ENCODE measurements at regions not wholly inside any gene's neighbourhood (a gene's known extent, or its start where the extent isn't known, plus 50 kb on each side); places are given as distances from the start of the nearest gene placed in this dataset.
"Not testable (repeated sequence)": the region's sequence is repeated elsewhere in the genome, so short reads cannot be mapped to it uniquely, and the experiment has no call there.

GRCh38 chr9:78172610-78173009, 63.3 kb upstream of the CEP78 start:
- intact Hi-C loops (cut with micrococcal nuclease): not testable (repeated sequence)

DNA sequence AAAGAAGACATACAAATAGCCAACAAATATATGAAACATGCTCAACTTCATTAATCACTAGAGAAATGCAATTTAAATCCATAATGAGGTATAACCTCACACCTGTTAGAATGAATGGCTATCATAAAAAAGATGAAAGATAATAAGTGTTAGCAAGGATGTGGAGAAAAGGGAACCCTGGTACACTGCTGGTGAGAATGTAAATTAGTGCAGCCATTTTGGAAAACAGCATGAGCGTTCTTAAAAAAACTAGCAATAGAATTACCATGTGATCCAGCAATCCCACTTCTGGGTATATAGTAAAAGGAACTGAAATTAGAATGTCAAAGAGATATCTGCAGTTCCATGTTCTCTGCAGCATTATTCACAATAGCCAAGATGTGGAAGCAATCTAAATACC, 64.2 kb upstream of the CEP78 start:
- intact Hi-C loops (cut with micrococcal nuclease): no loop called here

- intact Hi-C loops (cut with micrococcal nuclease): no loop called here
Observed at GRCh38 chr9:78169125-78169524, 66.8 kb upstream of the CEP78 start.

GRCh38 chr9:78167356-78167755, 68.5 kb upstream of the CEP78 start:
- intact Hi-C loops (cut with micrococcal nuclease): no loop called here

DNA sequence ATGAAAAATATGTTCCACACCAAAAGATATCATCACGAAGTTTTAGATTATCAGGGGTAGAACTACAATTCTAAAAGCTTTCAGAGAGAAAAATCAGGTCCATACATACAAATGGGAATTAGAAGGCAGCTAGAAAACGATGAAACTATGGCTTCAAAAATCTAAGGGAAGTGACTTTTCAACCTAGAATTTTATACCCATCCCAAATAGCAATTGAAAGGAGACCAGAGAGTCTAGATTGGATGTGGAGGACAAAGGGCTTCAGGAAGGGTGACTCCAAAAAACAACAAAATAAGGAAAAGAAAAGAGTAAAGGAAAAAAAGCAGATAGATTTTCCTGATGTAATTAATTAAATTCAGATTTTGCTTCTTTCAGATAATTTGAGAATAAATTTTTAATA, 72.0 kb upstream of the CEP78 start:
- intact Hi-C loops (cut with micrococcal nuclease): no loop called here

GRCh38 chr9:78158286-78158685, 77.6 kb upstream of the CEP78 start:
- intact Hi-C loops (cut with micrococcal nuclease): no loop called here

GRCh38 chr9:78150983-78151356, 84.9 kb upstream of the CEP78 start:
- intact Hi-C loops (cut with micrococcal nuclease): no loop called here

DNA sequence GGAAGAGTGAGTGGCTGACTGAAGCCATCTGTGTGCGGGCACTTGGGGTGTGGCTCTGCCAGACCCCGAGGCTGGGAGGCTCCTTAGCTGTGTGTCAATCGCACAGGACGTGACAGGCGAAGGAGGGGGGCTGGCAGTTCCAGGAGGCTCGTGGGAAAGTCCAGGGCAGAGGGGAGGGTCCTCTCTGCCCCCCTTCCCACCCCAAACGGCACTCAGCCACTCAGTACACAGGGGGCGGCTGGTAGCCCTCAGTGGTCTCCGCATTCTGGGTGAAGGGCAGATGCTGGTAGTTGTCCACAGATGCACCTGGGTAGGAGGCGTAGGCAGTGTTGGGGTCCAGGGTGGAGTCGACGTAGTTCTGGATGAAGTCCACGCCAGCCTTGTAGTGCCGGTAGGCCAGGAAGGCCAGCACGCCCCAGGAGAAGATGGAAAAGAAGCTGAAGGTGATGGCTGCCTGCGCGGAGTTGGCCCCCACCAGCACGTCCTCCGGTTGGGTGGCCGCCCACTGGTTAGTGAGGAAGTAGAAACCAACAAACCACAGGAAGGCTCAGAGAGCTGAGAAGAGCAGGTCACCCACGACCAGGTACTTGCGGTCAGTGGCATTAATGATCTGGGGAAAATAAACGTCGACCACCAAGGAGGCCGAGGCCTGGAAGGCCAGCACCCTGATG, 85.4 kb upstream of the CEP78 start:
- intact Hi-C loops (cut with micrococcal nuclease): no loop called here

GRCh38 chr9:78149702-78150291, 86.1 kb upstream of the CEP78 start:
- intact Hi-C loops (cut with micrococcal nuclease): no loop called here

DNA sequence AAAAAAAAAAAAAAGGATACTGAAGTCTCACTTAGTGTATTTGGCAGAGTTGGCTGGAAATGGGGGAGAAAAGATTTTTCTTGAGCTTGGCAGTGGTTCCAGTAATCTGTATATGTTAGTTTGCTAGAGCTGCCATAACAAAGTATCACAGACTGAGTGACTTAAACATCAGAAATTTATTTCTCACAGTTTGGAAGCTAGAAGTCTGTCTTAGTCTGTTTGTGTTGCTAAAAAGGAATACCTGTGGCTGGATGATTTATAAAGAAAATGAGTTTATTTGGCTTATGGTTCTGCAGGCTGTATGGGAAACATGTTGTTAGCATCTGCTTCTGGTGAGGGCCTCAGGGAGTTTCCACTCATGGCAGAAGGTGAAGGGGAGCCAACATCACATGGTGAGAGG, 89.6 kb upstream of the CEP78 start:
- intact Hi-C loops (cut with micrococcal nuclease): no loop called here

GRCh38 chr9:78144663-78145377, 91.1 kb upstream of the CEP78 start:
- intact Hi-C loops (cut with micrococcal nuclease): no loop called here

- intact Hi-C loops (cut with micrococcal nuclease): no loop called here
Observed at GRCh38 chr9:78144008-78144381, 91.9 kb upstream of the CEP78 start.

- intact Hi-C loops (cut with micrococcal nuclease): no loop called here
Observed at GRCh38 chr9:78143281-78144007, 92.4 kb upstream of the CEP78 start.

- intact Hi-C loops (cut with micrococcal nuclease): not testable (repeated sequence)
Observed at GRCh38 chr9:78142264-78142663, 93.6 kb upstream of the CEP78 start.

DNA sequence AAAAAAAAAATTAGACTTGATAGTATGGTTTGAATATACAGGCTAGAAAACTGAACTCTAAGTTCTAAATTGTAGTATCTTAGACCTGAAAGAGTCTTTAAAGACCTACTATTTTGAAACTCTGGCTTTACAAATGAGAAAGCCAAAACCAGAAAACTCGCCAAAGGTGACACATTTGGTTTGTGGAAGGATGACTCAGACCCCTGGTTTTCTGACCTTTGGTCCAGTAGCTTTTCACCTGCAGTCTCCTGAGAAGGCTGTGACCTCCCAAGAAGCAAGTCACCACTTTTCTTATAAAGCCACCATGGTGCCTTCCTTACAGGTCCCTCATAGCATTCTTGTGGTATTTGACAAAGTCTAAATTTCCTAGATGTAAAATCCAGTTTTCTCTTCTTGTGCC, 102.1 kb upstream of the CEP78 start:
- intact Hi-C loops (cut with micrococcal nuclease): loop anchor here (2.0 to 5.0 kb wide), 3 partner anchors 15 to 101 kb away; partner anchors contain the start of gene GNAQ

GRCh38 chr9:78132701-78133058, 101.1 kb upstream of the GNAQ start:
- intact Hi-C loops (cut with micrococcal nuclease): loop anchor here (2.0 to 5.0 kb wide), 3 partner anchors 14 to 100 kb away; partner anchors contain the start of gene GNAQ

DNA sequence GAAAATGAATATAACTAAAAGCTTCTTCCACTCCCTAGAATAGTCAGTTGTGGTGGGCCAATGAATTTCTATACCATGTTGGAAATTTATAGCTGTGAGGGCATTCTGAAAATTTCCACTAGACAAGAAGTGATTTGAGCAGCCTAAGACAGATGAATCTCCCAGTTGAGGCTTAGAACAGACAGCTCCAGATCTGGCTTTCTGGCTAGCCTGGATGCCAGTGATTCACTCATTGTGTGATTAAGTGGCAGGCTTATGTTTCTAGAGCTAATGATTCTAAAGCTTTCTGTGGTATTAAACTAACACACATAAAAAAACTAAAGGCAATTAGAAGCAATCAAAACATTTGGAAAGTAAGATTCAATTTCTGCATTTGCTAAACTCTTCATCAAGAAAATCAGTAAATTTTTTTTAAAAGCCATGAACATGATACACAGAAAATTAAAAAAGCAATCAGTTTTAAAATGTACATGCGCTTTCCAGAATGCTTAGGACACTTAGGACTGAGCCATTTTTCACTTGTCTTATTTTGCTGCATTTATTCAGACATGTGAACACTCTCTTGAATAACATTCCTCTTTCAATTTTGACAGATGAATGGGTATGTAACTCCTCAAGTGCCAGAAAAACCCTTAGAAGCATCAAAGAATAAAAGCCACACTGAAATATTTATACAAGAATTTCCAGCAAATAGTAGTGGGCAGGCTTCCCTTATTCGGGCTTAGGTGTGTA, 100.5 kb upstream of the GNAQ start:
- intact Hi-C loops (cut with micrococcal nuclease): loop anchor here (2.0 to 5.0 kb wide), 3 partner anchors 13 to 100 kb away; partner anchors contain the start of gene GNAQ

DNA sequence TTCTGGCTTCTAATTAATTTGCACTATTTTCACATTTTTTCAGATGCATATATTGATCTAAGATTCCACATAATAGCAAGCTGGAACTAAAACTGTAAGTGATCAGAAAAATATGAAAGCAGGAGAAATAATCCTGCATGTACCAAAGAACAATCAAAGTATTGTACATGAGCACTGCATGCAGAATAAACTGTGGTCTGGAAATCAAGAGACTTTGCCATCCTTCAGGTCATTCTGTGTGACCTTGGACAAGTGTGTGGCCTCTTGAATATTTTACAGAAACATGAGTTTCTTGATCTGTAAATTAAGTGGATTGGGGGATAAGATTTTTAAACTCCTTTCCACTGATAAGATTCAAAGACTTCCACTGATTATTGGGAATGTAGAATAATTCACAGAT, 99.2 kb upstream of the GNAQ start:
- intact Hi-C loops (cut with micrococcal nuclease): loop anchor here (5.0 kb wide), 2 partner anchors 81 to 99 kb away; partner anchors contain the start of gene GNAQ

DNA sequence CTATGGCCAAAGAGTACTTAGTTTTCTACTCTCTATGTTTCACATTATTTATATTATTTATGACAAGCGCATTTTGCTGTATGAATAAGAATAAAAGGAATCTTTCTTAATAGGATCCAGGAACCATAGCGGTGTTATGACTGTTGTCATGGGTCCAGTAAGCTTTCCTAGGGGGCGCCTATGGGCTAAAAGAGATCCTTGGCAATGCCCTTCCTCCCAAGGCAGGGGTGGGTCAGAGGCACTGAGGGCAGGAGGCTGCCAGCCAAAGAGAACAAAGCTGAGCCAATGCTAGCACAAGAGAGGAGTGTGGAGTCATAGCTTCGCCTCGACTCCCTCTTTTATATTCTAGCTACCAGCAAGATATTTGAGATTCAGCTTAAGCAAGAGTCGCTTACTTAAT, 98.4 kb upstream of the GNAQ start:
- intact Hi-C loops (cut with micrococcal nuclease): loop anchor here (5.0 kb wide), 2 partner anchors 82 to 98 kb away; partner anchors contain the start of gene GNAQ

DNA sequence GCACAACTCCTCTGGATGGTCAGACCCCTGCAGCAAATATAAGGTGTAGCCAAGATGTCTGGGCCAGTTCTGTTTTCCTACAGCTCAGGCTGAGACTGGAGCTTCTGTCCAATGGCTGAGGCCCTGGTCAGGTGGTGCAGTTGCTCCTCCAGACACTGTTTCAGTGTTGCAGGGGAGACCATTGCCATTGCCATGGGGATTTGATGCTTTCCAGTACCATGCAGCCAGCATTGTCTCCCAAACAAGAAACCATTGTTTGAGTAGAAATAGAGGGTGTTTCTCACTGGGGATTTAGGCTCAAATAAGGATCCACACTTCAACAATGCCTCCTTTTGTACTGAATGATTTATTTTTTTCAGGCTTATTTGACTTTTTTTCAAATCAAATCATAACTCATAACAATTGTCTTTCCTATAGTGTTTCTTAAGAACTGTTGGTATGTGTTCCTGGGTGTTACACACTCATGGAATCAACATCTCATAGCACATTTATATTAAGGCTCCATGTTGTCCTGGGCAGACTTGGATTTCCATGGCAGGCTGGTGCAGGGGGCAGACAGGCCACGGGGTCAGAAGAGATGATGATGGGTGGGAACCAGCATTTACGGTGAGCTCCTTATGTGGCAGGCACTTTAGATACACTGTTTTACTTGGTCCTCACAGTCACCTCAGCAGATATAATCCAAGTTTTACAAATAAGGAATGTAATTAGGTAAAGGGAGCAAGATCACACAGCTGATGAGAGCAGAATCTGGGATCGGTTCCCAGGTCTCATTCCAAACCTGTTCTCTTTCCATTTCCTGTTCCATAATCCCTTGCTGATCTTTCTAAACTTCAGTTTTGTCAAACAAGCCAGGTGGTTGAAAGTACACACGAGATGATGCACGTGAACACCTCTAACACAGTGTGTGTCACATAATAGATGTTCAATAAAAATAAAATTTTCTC, 95.9 kb upstream of the GNAQ start:
- intact Hi-C loops (cut with micrococcal nuclease): no loop called here
